Uterus (tissue), 3 donors: ENCODE measurements at regions not wholly inside any gene's neighbourhood (a gene's known extent, or its start where the extent isn't known, plus 50 kb on each side); places are given as distances from the start of the nearest gene placed in this dataset.

Experiments used
- DNase-seq, 2 donors: peaks; one replicate each; pipeline ENCODE4 v3.0.0-alpha.2; 2019 to 2020
- H3K27ac ChIP-seq, 2 donors: fragments of 200-600 bp; sonication (generic); 1 replicate in 1 of 2; 2 replicates in 1 of 2; pipeline ENCODE4 v1.5.1; 2016 to 2018
- H3K27me3 ChIP-seq, 2 donors: fragments of 200-600 bp; sonication (generic); one replicate each; pipeline ENCODE4 v1.5.1; 2018 to 2019; ENCODE audit warnings: control low read depth in 1 of 2
- H3K36me3 ChIP-seq, 2 donors: fragments of 200-600 bp; sonication (generic); one replicate each; pipeline ENCODE4 v1.5.1; 2019; ENCODE audit warnings: control low read depth in 1 of 2
- H3K4me1 ChIP-seq, 2 donors: fragments of 200-600 bp; sonication (generic); one replicate each; pipeline ENCODE4 v1.5.1; 2018 to 2019; ENCODE audit warnings: control low read depth in 1 of 2
- H3K4me3 ChIP-seq, 2 donors: fragments of 200-600 bp; sonication (generic); 1 replicate in 1 of 2; 2 replicates in 1 of 2; pipeline ENCODE4 v1.5.1; 2018 to 2019; ENCODE audit warnings: mild to moderate bottlenecking in 1 of 2
- H3K9me3 ChIP-seq, 2 donors: fragments of 200-600 bp; sonication (generic); one replicate each; pipeline ENCODE4 v1.5.1; 2019; ENCODE audit warnings: control low read depth in 1 of 2
- POLR2A ChIP-seq, 2 donors: fragments of 450-650 bp; IDR thresholded peaks; one replicate each; pipeline ENCODE4 v1.6.1; 2016; ENCODE audit warnings: antibody characterized with exemption in 2 of 2, mild to moderate bottlenecking in 1 of 2, moderate library complexity in 1 of 2
- intact Hi-C: fragments of 100-400 bp; cut with DNase I; formaldehyde crosslinking; loops from one replicate; pipeline ENCODE4 v1.15.1; 2023; ENCODE audit warnings: low total_unique reads
- TF ChIP-seq, protein P1 (sequence below), 4 experiments: fragments of 200-600 bp in 2 of 4; fragments of 450-650 bp in 2 of 4; sonication (generic) in 2 of 4; IDR thresholded peaks; one replicate each; pipeline ENCODE4 v1.5.1; 2016 to 2019; ENCODE audit warnings: antibody characterized with exemption in 4 of 4, mild to moderate bottlenecking in 2 of 4, moderate library complexity in 1 of 4
- donor health status: DM: yes; HTN: yes; CAD: no.

DNA sequence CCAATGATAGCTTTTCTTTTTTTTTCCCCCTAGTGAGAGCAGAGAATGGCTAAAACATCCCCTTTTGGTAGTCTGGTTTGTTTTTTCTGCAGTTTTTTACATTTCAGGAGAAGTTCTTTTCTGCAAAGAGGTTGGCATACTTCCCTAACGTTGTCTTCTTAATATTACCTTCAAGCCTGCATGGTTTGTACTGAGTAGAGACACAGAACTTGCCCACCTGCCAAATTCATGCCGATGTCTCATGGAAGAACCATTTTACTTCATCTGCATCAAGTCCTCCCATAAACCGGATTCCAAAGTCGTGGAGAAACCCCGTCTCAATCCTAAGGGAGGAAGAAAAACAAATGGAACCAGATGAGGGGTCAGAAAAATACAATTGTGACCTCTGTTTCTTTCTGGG, 89.7 kb downstream of the SHOX start:
- no peaks in the 10 kb centered on the region for H3K4me1 ChIP-seq
- no peak overlapping the region for H3K4me3 ChIP-seq
- H3K36me3 ChIP-seq, result no peaks in the 10 kb centered on the region
- H3K27ac ChIP-seq, result no peak overlapping the region
- intact Hi-C loops, result no loop called here
- TF ChIP-seq POLR2A (IDR thresholded peaks at IDR 0.05), result no peak
- TF ChIP-seq, protein P1, sequence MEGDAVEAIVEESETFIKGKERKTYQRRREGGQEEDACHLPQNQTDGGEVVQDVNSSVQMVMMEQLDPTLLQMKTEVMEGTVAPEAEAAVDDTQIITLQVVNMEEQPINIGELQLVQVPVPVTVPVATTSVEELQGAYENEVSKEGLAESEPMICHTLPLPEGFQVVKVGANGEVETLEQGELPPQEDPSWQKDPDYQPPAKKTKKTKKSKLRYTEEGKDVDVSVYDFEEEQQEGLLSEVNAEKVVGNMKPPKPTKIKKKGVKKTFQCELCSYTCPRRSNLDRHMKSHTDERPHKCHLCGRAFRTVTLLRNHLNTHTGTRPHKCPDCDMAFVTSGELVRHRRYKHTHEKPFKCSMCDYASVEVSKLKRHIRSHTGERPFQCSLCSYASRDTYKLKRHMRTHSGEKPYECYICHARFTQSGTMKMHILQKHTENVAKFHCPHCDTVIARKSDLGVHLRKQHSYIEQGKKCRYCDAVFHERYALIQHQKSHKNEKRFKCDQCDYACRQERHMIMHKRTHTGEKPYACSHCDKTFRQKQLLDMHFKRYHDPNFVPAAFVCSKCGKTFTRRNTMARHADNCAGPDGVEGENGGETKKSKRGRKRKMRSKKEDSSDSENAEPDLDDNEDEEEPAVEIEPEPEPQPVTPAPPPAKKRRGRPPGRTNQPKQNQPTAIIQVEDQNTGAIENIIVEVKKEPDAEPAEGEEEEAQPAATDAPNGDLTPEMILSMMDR (IDR thresholded peaks at IDR 0.05), result no peak
- no peaks in the 10 kb centered on the region for H3K9me3 ChIP-seq
- H3K27me3 ChIP-seq, result no peaks in the 10 kb centered on the region
- DNase-seq, result no peak

GRCh38 chrX:716136-716535, 85.5 kb downstream of the SHOX start:
- H3K9me3 ChIP-seq, result no peaks in the 10 kb centered on the region
- no peak for DNase-seq
- intact Hi-C loops, result no loop called here
- no peaks in the 10 kb centered on the region for H3K36me3 ChIP-seq
- no peaks in the 10 kb centered on the region for H3K4me1 ChIP-seq
- no peak for TF ChIP-seq POLR2A (IDR thresholded peaks at IDR 0.05)
- TF ChIP-seq, protein P1 (IDR thresholded peaks at IDR 0.05), result no peak
- no peak overlapping the region for H3K27ac ChIP-seq
- H3K4me3 ChIP-seq, result no peak overlapping the region
- no peaks in the 10 kb centered on the region for H3K27me3 ChIP-seq

DNA sequence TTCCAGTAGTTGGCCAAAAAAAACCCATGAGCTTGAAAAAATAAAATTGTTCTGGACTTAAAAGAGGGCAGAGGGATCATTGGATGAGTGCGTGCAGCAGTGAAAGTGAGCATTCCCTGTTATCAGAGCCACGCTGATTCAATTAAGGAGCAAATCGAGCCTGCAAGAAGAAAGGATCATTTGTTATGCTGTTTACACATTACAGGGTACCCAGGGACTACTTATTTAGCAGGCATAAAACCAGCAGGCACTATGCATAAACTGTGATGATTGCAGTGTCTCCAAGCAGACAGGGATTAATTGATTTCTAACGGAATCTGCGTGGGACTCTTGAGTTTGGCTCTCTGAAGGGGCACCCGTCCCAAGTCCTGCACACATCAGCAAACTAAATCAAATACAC, 83.5 kb downstream of the SHOX start:
- H3K4me3 ChIP-seq, result no peak overlapping the region
- H3K36me3 ChIP-seq, result no peaks in the 10 kb centered on the region
- H3K4me1 ChIP-seq, result no peaks in the 10 kb centered on the region
- no peaks in the 10 kb centered on the region for H3K27me3 ChIP-seq
- intact Hi-C loops, result no loop called here
- DNase-seq, result no peak
- TF ChIP-seq, protein P1 (IDR thresholded peaks at IDR 0.05), result no peak
- no peak for TF ChIP-seq POLR2A (IDR thresholded peaks at IDR 0.05)
- no peaks in the 10 kb centered on the region for H3K9me3 ChIP-seq
- no peak overlapping the region for H3K27ac ChIP-seq
